Fibroblast of villous mesenchyme (primary cell): ENCODE measurements at regions not wholly inside any gene's neighbourhood (a gene's known extent, or its start where the extent isn't known, plus 50 kb on each side); places are given as distances from the start of the nearest gene placed in this dataset.

Experiments
- DNase-seq: peaks from one replicate; pipeline ENCODE4 v3.0.0-alpha.2; 2010; ENCODE audit warnings: low read depth
- H3K4me3 ChIP-seq: 2 replicates; pipeline ENCODE4 v1.5.1; 2011; ENCODE audit warnings: low read depth, mild to moderate bottlenecking, low read length
- TF ChIP-seq, protein P1 (sequence below): IDR thresholded peaks from 2 replicates; pipeline ENCODE4 v1.5.1; 2012; ENCODE audit warnings: low read depth, mild to moderate bottlenecking, low read length; ENCODE audit not compliant: insufficient read depth

DNA sequence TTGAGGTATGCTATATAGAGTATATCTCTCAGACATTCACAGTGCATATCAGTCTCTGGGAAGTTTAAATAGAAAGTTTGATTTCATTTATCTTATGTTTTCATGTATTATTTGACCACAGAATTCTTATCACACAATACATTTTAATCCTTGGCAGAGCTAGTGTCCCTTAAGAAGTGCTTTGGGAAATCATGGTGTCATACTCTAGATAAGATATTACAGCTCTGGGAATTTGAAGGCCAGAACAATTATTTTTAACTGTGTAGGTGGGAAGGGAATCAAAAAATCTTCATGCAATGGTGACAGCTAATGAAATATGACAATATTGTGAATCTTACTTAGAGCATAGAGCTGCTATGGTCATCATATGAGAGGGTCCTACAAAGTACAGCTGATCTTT, 451.3 kb upstream of the FAM98A start:
- H3K4me3 ChIP-seq = no peak overlapping the region
- DNase-seq = no peak
- TF ChIP-seq, protein P1, sequence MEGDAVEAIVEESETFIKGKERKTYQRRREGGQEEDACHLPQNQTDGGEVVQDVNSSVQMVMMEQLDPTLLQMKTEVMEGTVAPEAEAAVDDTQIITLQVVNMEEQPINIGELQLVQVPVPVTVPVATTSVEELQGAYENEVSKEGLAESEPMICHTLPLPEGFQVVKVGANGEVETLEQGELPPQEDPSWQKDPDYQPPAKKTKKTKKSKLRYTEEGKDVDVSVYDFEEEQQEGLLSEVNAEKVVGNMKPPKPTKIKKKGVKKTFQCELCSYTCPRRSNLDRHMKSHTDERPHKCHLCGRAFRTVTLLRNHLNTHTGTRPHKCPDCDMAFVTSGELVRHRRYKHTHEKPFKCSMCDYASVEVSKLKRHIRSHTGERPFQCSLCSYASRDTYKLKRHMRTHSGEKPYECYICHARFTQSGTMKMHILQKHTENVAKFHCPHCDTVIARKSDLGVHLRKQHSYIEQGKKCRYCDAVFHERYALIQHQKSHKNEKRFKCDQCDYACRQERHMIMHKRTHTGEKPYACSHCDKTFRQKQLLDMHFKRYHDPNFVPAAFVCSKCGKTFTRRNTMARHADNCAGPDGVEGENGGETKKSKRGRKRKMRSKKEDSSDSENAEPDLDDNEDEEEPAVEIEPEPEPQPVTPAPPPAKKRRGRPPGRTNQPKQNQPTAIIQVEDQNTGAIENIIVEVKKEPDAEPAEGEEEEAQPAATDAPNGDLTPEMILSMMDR = no peak

DNA sequence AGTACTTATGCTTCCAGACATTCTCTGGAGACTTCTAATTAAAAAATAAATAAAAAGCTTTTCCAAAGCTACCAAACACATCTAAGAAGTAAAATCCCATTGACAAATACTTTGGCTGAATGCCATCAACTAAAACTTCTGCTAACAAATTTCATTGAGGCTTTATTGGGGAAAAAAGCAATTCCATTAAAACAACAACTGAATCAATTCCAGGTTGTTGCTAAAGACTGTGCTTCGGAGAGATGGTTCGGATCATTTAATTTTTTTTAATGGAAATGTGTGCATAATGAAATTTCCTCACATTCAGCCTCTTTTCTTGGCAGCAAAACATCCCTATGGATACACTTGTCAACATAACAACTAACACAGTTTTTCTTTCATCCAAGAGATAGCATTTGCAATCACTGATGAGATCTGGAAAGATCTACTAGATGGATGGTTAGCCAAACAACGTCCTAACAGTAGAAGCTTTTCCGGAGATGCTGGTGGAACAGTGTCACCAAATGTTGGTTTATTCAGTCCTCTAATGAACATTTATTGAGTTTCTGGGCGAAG, 446.1 kb upstream of the FAM98A start:
- no peak for DNase-seq
- TF ChIP-seq, protein P1 = no peak
- H3K4me3 ChIP-seq = no peak overlapping the region

DNA sequence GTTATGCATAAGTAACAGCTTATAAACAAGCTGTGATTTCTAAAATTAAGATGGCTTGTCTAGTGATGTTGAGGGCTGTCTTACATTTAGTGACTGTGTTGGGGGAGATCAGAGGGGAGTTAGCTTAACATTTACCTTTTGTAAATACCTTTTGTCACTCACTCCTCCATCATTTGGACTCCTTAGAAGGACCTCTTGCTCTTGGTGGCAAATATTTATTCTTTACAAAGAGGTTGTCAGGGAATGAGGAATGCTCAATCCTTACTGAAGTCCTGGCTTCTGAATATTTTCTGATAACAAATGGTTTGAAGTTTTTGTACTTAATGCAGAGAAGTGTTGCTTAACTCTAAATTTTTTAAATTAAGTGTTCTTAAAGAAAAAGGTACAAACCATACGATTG, 438.8 kb upstream of the FAM98A start:
- no peak overlapping the region for H3K4me3 ChIP-seq
- DNase-seq = no peak
- TF ChIP-seq, protein P1 = no peak

DNA sequence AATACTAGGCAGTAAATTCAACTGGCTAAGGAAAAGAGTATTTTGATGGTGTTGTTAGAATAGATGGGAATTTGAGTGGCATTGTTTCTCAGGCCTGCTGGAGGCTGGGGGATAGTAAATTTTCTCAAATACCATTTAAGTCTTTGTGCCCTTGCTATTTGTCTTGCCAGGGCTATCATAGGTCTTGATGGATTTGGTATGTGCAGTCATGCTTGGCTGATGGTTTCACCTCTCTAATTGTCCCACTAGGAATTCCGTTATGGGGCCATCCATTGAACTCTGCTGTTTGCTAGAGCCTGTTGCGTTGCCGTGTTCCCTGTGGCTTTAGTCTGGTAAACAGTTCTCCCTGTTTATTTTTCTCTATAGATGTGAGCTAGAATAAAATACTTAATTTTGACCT, 438.1 kb upstream of the FAM98A start:
- TF ChIP-seq, protein P1 = no peak
- DNase-seq = no peak
- no peak overlapping the region for H3K4me3 ChIP-seq

DNA sequence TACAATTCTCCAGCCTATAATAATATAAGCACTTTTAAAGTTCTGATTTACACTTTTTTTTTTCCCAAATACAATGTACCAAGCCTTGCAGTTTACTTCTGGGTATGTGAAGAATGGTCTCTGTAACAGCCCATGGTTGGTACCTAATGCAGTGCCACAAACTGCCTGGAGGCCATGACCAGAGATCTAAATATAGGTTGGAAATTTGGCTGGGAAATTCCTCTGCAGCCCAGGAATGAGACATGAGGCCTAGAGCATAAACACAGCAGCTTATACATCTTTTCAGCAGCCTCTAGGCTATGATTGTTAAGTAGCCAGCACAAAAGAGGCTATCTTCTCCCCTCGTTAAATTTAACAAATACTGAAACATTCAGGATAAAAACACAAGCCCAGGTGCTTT, 432.0 kb upstream of the FAM98A start:
- no peak overlapping the region for H3K4me3 ChIP-seq
- DNase-seq = no peak
- TF ChIP-seq, protein P1 = no peak

DNA sequence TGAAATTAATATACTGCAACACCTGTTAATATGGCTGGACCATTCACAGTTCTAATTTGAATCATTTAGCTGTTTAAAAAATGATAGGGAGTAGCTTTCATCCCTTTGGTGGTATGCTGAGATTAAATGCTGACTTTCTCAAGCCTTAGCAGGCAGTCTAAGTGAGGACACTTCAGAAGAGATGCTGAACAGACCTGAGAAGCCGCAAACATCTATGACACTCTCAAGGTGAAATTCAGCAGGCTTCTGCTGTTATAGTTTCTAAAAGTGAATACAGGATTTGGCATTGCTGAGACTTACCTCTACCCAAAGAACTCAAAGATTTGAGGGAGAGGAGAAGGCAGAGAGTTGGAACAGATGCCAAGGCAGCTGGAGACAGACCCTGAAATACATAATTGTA, 431.2 kb upstream of the FAM98A start:
- TF ChIP-seq, protein P1 = no peak
- no peak for DNase-seq
- no peak overlapping the region for H3K4me3 ChIP-seq

DNA sequence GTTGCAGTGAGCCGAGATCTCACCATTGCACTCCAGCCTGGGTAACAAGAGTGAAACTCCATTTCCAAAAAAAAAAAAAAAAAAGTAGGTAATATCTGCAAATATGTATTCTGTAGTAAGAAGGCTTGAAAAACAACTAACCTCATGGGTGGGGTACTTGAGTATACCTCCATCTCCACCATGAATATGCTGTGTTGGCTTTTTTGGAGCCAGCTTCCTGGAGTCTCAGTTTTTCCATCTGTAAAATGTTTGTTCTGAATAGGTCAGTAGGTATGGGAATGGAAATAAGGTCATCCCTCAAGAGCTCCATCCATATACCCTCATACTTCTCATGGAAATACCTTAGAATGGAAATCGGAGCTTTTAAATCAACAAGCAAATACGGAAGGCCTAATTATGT, 430.0 kb upstream of the FAM98A start:
- H3K4me3 ChIP-seq = no peak overlapping the region
- TF ChIP-seq, protein P1 = no peak
- no peak for DNase-seq
